Subcutaneous abdominal adipose tissue (tissue), 5 donors: ENCODE measurements at regions not wholly inside any gene's neighbourhood (a gene's known extent, or its start where the extent isn't known, plus 50 kb on each side); places are given as distances from the start of the nearest gene placed in this dataset.

Experiments
- H3K27ac ChIP-seq: one replicate; pipeline ENCODE4 v1.7.0; 2013; ENCODE audit warnings: low read depth, mild to moderate bottlenecking, inconsistent platforms, low read length, moderate library complexity
- H3K27me3 ChIP-seq, 5 donors: one replicate each; pipeline ENCODE4 v1.7.0; 2013; ENCODE audit warnings: low read length in 5 of 5, inconsistent platforms in 1 of 5; ENCODE audit not compliant: control insufficient read depth in 5 of 5, insufficient read depth in 4 of 5
- H3K36me3 ChIP-seq, 5 donors: one replicate each; pipeline ENCODE4 v1.7.0; 2013; ENCODE audit warnings: low read length in 5 of 5; ENCODE audit not compliant: control insufficient read depth in 5 of 5, insufficient read depth in 5 of 5
- H3K4me1 ChIP-seq, 5 donors: one replicate each; pipeline ENCODE4 v1.7.0; 2013; ENCODE audit warnings: low read length in 5 of 5, mild to moderate bottlenecking in 3 of 5, moderate library complexity in 1 of 5; ENCODE audit not compliant: control insufficient read depth in 5 of 5, insufficient read depth in 5 of 5
- H3K4me3 ChIP-seq, 5 donors: one replicate each; pipeline ENCODE4 v1.7.0; 2013; ENCODE audit warnings: low read length in 5 of 5, low read depth in 1 of 5
- H3K9ac ChIP-seq, 5 donors: one replicate each; pipeline ENCODE4 v1.7.0; 2013; ENCODE audit warnings: low read length in 5 of 5, mild to moderate bottlenecking in 4 of 5, moderate library complexity in 3 of 5
- H3K9me3 ChIP-seq, 5 donors: one replicate each; pipeline ENCODE4 v1.7.0; 2013; ENCODE audit warnings: low read length in 5 of 5; ENCODE audit not compliant: control insufficient read depth in 5 of 5
- donor health status: healthy.
- donor health status: healthy.
- donor health status: healthy.
- donor health status: healthy.
- donor health status: healthy.

GRCh38 chr1:184255560-184255959, 131.3 kb upstream of the C1orf21 start:
- Histone ChIP-seq H3K4me3 (no peak overlapping the region), H3K9ac (no peak overlapping the region), H3K27me3 (no peaks in the 10 kb centered on the region), H3K9me3 (no peaks in the 10 kb centered on the region), H3K36me3 (no peaks in the 10 kb centered on the region), H3K27ac (no peak overlapping the region), H3K4me1 (peaks cover 0 to 16% (median 2%) of the 10 kb centered on the region in 5 donors)

- Histone ChIP-seq H3K4me1 (peaks cover 0 to 16% (median 2%) of the 10 kb centered on the region in 5 donors), H3K9ac (no peak overlapping the region), H3K27me3 (peaks cover 0 to 3% (median 0%) of the 10 kb centered on the region in 5 donors), H3K4me3 (no peak overlapping the region), H3K9me3 (no peaks in the 10 kb centered on the region), H3K36me3 (no peaks in the 10 kb centered on the region), H3K27ac (no peak overlapping the region)
These were observed 129.0 kb upstream of the C1orf21 start for GRCh38 chr1:184257873-184258272.

- Histone ChIP-seq H3K4me3 (no peak overlapping the region), H3K9me3 (no peaks in the 10 kb centered on the region), H3K36me3 (no peaks in the 10 kb centered on the region), H3K27me3 (peaks cover 0 to 3% (median 0%) of the 10 kb centered on the region in 5 donors), H3K4me1 (peaks cover 0 to 16% (median 2%) of the 10 kb centered on the region in 5 donors), H3K9ac (no peak overlapping the region), H3K27ac (no peak overlapping the region)
These were observed 128.3 kb upstream of the C1orf21 start for GRCh38 chr1:184258525-184258924.

- Histone ChIP-seq H3K4me1 (peaks cover 0 to 16% (median 2%) of the 10 kb centered on the region in 5 donors), H3K4me3 (no peak overlapping the region), H3K9ac (no peak overlapping the region), H3K27me3 (peaks cover 0 to 3% (median 0%) of the 10 kb centered on the region in 5 donors), H3K36me3 (no peaks in the 10 kb centered on the region), H3K9me3 (no peaks in the 10 kb centered on the region), H3K27ac (no peak overlapping the region)
These were observed 126.4 kb upstream of the C1orf21 start for GRCh38 chr1:184260382-184260781.

GRCh38 chr1:184262109-184262508, 124.7 kb upstream of the C1orf21 start:
- peaks cover 0 to 3% (median 0%) of the 10 kb centered on the region in 5 donors for H3K27me3 ChIP-seq
- H3K4me1 ChIP-seq: peaks cover 0 to 16% (median 0%) of the 10 kb centered on the region in 5 donors
- no peaks in the 10 kb centered on the region for H3K36me3 ChIP-seq
- H3K4me3 ChIP-seq: no peak overlapping the region
- H3K9ac ChIP-seq: no peak overlapping the region
- no peaks in the 10 kb centered on the region for H3K9me3 ChIP-seq
- no peak overlapping the region for H3K27ac ChIP-seq

- no peak overlapping the region for H3K27ac ChIP-seq
- no peaks in the 10 kb centered on the region for H3K27me3 ChIP-seq
- no peaks in the 10 kb centered on the region for H3K36me3 ChIP-seq
- H3K9ac ChIP-seq: no peak overlapping the region
- no peaks in the 10 kb centered on the region for H3K4me1 ChIP-seq
- no peak overlapping the region for H3K4me3 ChIP-seq
- no peaks in the 10 kb centered on the region for H3K9me3 ChIP-seq
These were observed 119.1 kb upstream of the C1orf21 start for GRCh38 chr1:184267747-184268146.

GRCh38 chr1:184270556-184270955, 116.3 kb upstream of the C1orf21 start:
- H3K36me3 ChIP-seq: no peaks in the 10 kb centered on the region
- no peak overlapping the region for H3K27ac ChIP-seq
- H3K4me1 ChIP-seq: no peaks in the 10 kb centered on the region
- H3K9me3 ChIP-seq: no peaks in the 10 kb centered on the region
- no peaks in the 10 kb centered on the region for H3K27me3 ChIP-seq
- H3K9ac ChIP-seq: no peak overlapping the region
- H3K4me3 ChIP-seq: no peak overlapping the region

- Histone ChIP-seq H3K9ac (no peak overlapping the region), H3K27me3 (no peaks in the 10 kb centered on the region), H3K9me3 (peaks cover 0 to 3% (median 0%) of the 10 kb centered on the region in 5 donors), H3K27ac (no peak overlapping the region), H3K4me1 (no peaks in the 10 kb centered on the region), H3K4me3 (no peak overlapping the region), H3K36me3 (no peaks in the 10 kb centered on the region)
These were observed 114.5 kb upstream of the C1orf21 start for GRCh38 chr1:184272175-184272866.

- H3K27ac ChIP-seq: no peak overlapping the region
- no peak overlapping the region for H3K4me3 ChIP-seq
- H3K27me3 ChIP-seq: no peaks in the 10 kb centered on the region
- no peaks in the 10 kb centered on the region for H3K36me3 ChIP-seq
- H3K9ac ChIP-seq: no peak overlapping the region
- peaks cover 0 to 3% (median 0%) of the 10 kb centered on the region in 5 donors for H3K9me3 ChIP-seq
- H3K4me1 ChIP-seq: no peaks in the 10 kb centered on the region
These were observed 110.4 kb upstream of the C1orf21 start for GRCh38 chr1:184276416-184276815.

GRCh38 chr1:184279911-184280458, 106.8 kb upstream of the C1orf21 start:
- Histone ChIP-seq H3K27me3 (no peaks in the 10 kb centered on the region), H3K9me3 (peaks cover 0 to 3% (median 0%) of the 10 kb centered on the region in 5 donors), H3K36me3 (no peaks in the 10 kb centered on the region), H3K4me3 (no peak overlapping the region), H3K4me1 (no peaks in the 10 kb centered on the region), H3K9ac (no peak overlapping the region), H3K27ac (no peak overlapping the region)
